ENCODE measurements at regions not wholly inside any gene's neighbourhood (a gene's known extent, or its start where the extent isn't known, plus 50 kb on each side); places are given as distances from the start of the nearest gene placed in this dataset.
"Not testable (repeated sequence)": the region's sequence is repeated elsewhere in the genome, so short reads cannot be mapped to it uniquely, and the experiment has no call there.

GRCh38 chr1:168466092-168466713 lies 77.6 kb downstream of the XCL2 start:
- no peak for DNase-seq (ENCODE audit: low spot score)
- intact Hi-C loops (cut with DNase I) = no loop called here

- intact Hi-C loops (cut with DNase I); DNase-seq (ENCODE audit: low spot score): not testable (repeated sequence)
Observed at GRCh38 chr1:168461108-168461507, 82.7 kb downstream of the XCL2 start.

- intact Hi-C loops (cut with DNase I); DNase-seq (ENCODE audit: low spot score): not testable (repeated sequence)
Observed at GRCh38 chr1:168457296-168457695, 86.5 kb downstream of the XCL2 start.

- DNase-seq (ENCODE audit: low spot score) = no peak
- intact Hi-C loops (cut with DNase I) = no loop called here
Observed at GRCh38 chr1:168455764-168456163, 88.0 kb downstream of the XCL2 start.

DNA sequence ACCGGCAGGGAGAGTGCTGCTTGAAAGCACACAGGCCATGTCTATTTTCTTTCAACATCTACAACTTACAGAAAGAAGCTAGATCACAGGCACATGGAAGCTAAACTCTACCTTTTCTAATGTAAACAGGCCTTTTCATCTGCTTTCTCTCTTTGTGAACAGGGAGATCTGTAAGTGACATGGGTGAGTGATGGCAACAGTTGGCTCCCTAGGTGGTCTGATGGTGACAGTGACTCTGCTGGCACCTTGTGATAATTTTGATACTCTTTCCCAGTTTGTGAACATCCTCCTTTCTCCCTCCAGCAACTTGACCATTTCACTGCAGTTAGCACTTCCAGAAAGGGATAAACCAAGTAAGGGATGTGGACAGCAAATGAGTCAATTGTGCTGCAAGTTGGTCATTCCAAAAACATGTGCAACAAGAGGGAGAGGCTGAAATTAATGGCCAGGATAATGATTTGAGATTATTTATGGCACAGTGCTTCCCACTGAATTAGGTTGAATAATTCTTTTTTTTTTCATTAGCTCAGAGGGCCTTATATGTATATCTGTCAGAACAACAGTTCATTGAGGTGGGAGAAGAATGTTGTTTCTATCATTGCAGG lies 89.5 kb downstream of the XCL2 start:
- no peak for DNase-seq (ENCODE audit: low spot score)
- intact Hi-C loops (cut with DNase I) = no loop called here

DNA sequence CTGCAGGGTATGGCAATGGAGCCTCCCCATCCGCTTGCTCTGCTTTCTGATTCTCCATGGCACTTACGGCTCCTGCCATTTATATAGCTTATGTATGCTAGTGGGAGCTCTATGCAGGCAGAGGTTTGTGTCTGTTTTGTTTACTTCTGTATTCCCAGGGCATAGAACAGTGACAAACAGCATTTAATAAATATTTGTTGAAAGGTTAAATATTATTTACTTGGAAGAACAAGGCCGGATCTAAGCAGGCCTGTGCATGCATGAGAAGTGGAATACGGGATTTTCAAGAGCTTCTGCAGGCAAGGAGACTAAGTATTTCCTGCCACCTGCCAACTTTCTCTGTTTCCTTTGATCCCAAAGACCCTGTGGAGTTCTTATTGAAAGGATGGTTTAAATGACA lies 90.7 kb downstream of the XCL2 start:
- DNase-seq (ENCODE audit: low spot score) = no peak
- intact Hi-C loops (cut with DNase I) = no loop called here

- DNase-seq (ENCODE audit: low spot score) = no peak
- intact Hi-C loops (cut with DNase I) = no loop called here
Observed at GRCh38 chr1:168452329-168452728, 91.5 kb downstream of the XCL2 start.

DNA sequence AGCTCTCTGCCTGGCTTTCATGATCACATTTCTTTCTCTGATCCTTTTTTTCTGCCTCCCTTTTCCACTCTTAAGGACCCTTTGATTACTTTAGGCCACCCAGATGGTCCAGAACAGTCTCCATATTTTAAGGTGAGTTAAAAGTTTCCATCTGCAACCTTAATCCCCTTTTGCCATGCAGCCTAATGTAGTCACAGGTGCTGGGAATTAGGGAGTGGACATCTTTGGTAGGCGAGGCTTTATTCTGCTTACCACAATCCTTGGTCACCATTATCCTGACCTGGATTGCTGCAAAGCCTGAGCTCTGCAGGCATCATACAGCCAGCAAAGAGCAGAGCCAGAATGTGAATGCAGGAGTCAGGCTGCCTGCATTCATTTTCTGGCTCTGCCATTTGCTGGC lies 95.9 kb downstream of the XCL2 start:
- intact Hi-C loops (cut with DNase I) = no loop called here

DNA sequence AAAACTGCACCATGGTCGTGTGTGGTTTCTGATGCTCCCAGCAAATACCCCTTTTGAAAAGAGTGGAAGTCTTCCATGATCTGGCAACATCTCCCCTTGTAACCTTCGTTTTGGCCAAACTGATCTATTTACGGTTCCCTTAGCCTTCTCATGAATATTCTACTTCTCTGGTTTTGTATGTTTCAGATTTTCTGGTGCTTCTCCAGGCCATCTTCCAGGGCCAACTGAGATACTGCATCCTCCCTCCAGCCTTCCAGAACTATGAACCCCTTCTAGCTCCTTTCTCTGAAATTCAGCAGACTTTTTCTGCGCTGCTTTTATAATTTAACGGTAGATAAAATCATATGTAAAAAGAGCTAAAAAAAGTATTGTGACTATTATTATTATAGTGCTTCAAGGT lies 97.7 kb downstream of the XCL2 start:
- no peak for DNase-seq (ENCODE audit: low spot score)
- intact Hi-C loops (cut with DNase I) = no loop called here

More for the DNA sequence above, 95.9 kb downstream of the XCL2 start:
- no peak for DNase-seq (ENCODE audit: low spot score)

GRCh38 chr1:168443899-168444298 lies 99.9 kb downstream of the XCL2 start:
- DNase-seq (ENCODE audit: low spot score) = no peak
- intact Hi-C loops (cut with DNase I) = loop anchor here (5.0 kb wide), 1 partner anchor 128 kb away; no protein-coding TSS in a partner anchor

DNA sequence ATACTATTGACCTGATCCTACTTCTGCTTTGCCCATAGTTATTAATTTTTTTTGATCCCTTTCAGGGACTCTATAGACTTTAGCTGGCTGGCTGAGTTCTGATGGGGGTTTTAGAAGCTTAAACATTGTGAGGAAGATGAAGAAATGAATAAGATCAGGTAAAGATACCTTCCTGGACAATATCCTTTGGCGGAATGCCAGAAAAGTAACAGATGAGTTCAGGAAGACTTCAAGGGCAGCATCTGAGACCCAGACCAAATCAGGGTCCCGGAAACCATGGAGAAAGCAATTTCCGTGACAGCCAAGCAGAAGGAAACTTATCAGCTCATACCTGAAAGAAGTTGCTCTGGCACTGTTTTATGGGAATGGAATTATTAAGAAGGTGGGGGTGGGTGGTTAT lies 100.4 kb downstream of the XCL2 start:
- DNase-seq (ENCODE audit: low spot score) = no peak
- intact Hi-C loops (cut with DNase I) = loop anchor here (5.0 kb wide), 1 partner anchor 129 kb away; no protein-coding TSS in a partner anchor

DNA sequence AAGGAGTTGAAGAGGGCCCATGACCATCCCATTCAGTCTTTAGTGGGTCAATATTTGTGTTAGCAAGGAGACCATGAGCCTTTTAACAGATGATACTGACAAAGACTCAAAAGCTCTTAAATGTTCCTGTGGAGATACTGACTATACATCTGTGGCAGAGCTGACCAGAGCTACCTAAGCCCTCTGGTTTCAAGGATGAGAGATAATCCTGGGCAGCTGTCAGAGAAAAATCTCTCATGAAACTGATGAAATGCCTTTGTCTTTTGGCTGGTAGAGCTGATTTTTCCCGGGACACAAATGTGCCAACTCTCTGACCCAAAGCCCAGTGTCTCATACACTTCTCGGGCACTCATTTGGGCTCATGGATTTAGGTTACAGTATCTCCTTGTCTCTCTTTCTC lies 100.9 kb downstream of the XCL2 start:
- intact Hi-C loops (cut with DNase I) = loop anchor here (5.0 kb wide), 1 partner anchor 129 kb away; no protein-coding TSS in a partner anchor
- no peak for DNase-seq (ENCODE audit: low spot score)

DNA sequence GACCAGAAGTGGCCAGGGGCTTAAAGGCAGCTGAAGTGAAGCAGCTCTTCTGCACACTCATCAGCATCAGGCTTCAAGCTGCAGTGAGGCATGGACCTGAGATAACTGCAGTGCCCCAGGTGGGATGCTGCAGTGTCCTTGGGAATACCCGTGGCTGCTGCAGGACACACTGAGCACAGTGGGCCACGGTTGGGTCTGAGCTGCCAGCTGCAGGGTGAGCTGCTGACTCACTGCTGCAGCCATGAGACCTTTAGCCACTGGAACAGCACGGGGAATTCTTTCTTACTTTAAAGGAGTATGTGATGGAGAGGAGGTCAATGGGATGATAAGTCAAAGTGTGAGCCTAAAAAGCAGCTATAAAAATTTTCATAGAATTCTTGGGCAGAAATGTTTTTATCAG lies 102.1 kb downstream of the XCL2 start:
- intact Hi-C loops (cut with DNase I) = loop anchor here (5.0 kb wide), 1 partner anchor 131 kb away; no protein-coding TSS in a partner anchor
- DNase-seq (ENCODE audit: low spot score) = no peak

- no peak for DNase-seq (ENCODE audit: low spot score)
- intact Hi-C loops (cut with DNase I) = loop anchor here (5.0 to 10.0 kb wide), 3 partner anchors 97 to 905 kb away; no protein-coding TSS in a partner anchor
Observed at GRCh38 chr1:168439456-168440375, 104.1 kb downstream of the XCL2 start.

- no peak for DNase-seq (ENCODE audit: low spot score)
- intact Hi-C loops (cut with DNase I) = loop anchor here (5.0 to 10.0 kb wide), 2 partner anchors 96 to 906 kb away; no protein-coding TSS in a partner anchor
Observed at GRCh38 chr1:168438626-168439025, 105.2 kb downstream of the XCL2 start.

DNA sequence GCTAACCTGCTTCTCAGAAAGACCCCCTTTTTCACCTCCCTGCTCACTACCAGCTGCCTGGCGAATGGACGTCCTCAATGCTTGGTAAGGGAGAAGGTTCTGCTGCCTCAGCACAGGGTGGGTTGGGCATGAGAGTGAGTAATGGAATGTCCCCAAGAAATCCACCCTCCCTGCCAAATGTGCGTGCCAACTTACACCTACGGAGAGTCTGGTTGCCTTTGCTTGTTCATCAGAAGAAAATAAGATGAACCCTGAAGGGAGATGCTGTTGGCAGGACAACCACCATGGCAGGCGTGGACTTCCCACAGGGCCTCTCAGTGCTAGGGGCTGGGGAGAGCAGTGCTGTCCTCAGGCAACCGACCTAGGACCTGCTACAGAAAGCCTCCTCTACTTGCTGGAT lies 106.0 kb downstream of the XCL2 start:
- no peak for DNase-seq (ENCODE audit: low spot score)
- intact Hi-C loops (cut with DNase I) = loop anchor here (5.0 to 10.0 kb wide), 2 partner anchors 96 to 907 kb away; no protein-coding TSS in a partner anchor

DNA sequence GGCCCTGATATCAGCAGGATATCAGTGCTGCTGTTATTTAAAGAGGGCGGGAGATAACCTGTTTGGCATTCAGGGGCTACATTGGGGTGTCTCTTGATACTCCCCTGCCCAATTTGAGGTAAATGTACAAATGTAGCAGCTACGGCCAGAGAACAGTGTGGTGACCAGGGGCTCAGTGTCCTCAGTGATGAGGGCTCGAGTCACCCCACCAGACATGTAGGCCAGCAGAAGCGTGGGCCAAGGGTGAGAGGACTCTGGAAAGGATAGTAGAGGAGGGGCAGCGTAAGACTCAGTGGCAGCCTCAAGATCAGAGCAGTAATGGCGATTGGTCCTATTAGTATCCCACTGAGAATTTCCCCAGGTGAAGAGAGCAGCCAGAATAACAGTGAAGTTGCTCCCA lies 108.4 kb downstream of the XCL2 start:
- intact Hi-C loops (cut with DNase I) = loop anchor here (5.0 to 10.0 kb wide), 2 partner anchors 93 to 909 kb away; no protein-coding TSS in a partner anchor
- no peak for DNase-seq (ENCODE audit: low spot score)

DNA sequence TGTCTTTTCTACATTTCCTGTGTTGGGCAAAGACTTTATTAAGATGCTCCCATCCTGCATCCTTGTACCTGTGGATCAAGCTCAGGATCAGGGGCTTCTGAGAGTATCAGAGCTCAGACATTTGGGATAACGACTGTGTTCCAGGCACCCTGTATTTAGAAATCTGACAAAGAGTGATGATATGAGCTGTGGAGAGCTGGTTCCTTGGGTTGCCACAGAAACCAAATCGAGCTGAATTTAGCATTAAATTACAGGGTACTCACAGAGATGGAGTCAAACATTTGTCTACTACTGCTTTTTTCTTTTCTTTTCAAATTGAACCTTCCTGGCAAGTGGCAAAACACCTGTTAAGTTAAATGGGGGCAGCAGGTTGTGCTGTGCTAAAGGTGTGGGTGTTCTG lies 110.6 kb downstream of the XCL2 start:
- intact Hi-C loops (cut with DNase I) = loop anchor here (10.0 kb wide), 1 partner anchor 912 kb away; no protein-coding TSS in a partner anchor
- no peak for DNase-seq (ENCODE audit: low spot score)

GRCh38 chr1:168431882-168432281 lies 111.9 kb downstream of the XCL2 start:
- intact Hi-C loops (cut with DNase I) = loop anchor here (10.0 kb wide), 1 partner anchor 913 kb away; no protein-coding TSS in a partner anchor
- DNase-seq (ENCODE audit: low spot score) = no peak

GRCh38 chr1:168430321-168430720 lies 113.5 kb downstream of the XCL2 start:
- intact Hi-C loops (cut with DNase I) = loop anchor here (10.0 kb wide), 1 partner anchor 914 kb away; no protein-coding TSS in a partner anchor
- no peak for DNase-seq (ENCODE audit: low spot score)
